ENCODE measurements at regions not wholly inside any gene's neighbourhood (a gene's known extent, or its start where the extent isn't known, plus 50 kb on each side); places are given as distances from the start of the nearest gene placed in this dataset.

DNA sequence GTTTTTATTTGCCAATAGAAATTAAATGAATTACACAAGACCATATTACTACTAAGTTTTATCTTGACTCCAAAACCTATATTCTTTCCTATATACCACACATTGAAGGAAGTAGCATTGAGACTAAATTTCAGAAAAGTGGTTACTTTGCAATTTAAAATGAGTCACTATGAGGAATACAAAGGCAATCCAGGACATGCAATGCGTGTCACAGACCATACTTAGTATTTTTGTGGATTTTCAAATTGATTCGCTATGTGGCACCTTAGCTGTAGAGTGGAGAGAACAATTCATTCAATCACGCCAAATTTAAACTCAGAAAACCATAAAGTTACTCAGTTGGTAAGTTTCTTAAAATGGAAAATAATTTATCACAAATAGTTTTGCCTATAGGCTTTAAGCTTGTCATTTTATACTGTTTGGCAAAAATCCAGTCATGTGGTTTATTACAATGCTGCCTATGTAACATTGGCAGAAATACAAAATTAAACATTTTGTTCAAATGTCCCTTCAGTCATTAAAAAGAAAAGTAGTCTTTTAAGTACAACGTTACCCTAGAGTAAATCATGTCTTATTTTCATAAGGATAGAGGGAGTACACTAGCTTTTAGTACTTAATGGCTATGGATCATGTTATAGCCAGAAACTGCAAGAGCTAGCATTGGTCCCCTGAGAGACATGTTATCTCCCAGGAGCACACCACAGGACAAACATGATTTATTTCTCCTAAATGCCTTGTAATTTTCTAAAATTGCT lies 222.8 kb upstream of the CDH7 start:
- DNase-seq (ENCODE audit: extremely low spot score, unreplicated experiment): no peak
- Mint-ChIP-seq H3K27ac (ENCODE audit: unreplicated experiment) (no peak overlapping the region), H3K36me3 (ENCODE audit: unreplicated experiment) (no peaks in the 10 kb centered on the region), H3K27me3 (ENCODE audit: unreplicated experiment) (no peaks in the 10 kb centered on the region), H3K4me1 (ENCODE audit: unreplicated experiment) (no peaks in the 10 kb centered on the region), H3K9me3 (ENCODE audit: unreplicated experiment) (peaks cover 21% of the 10 kb centered on the region), H3K4me3 (ENCODE audit: unreplicated experiment) (no peak overlapping the region)
- TF ChIP-seq, protein P1, sequence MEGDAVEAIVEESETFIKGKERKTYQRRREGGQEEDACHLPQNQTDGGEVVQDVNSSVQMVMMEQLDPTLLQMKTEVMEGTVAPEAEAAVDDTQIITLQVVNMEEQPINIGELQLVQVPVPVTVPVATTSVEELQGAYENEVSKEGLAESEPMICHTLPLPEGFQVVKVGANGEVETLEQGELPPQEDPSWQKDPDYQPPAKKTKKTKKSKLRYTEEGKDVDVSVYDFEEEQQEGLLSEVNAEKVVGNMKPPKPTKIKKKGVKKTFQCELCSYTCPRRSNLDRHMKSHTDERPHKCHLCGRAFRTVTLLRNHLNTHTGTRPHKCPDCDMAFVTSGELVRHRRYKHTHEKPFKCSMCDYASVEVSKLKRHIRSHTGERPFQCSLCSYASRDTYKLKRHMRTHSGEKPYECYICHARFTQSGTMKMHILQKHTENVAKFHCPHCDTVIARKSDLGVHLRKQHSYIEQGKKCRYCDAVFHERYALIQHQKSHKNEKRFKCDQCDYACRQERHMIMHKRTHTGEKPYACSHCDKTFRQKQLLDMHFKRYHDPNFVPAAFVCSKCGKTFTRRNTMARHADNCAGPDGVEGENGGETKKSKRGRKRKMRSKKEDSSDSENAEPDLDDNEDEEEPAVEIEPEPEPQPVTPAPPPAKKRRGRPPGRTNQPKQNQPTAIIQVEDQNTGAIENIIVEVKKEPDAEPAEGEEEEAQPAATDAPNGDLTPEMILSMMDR (IDR thresholded peaks at IDR 0.05): no peak

DNA sequence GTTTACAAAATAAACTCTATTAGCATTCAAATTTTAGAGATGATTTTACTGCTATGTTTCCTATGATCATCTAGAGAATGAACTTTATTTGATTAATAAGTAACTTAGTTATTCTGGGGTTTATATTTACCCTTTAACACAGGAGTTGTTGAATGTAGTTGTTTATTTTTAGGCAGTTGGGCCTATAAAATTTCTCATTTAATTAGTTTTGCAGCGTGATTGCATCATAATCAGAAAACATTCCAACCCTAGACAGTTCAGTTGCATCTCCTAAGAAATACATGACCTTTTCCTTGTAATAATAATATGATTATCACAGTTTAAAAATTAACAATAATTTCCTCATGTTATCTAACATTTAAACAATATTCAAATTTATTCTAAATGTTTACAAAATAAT lies 224.7 kb upstream of the CDH7 start:
- Mint-ChIP-seq H3K27me3 (ENCODE audit: unreplicated experiment) (no peaks in the 10 kb centered on the region), H3K27ac (ENCODE audit: unreplicated experiment) (no peak overlapping the region), H3K9me3 (ENCODE audit: unreplicated experiment) (peaks cover 26% of the 10 kb centered on the region), H3K36me3 (ENCODE audit: unreplicated experiment) (no peaks in the 10 kb centered on the region), H3K4me1 (ENCODE audit: unreplicated experiment) (no peaks in the 10 kb centered on the region), H3K4me3 (ENCODE audit: unreplicated experiment) (no peak overlapping the region)
- TF ChIP-seq, protein P1 (IDR thresholded peaks at IDR 0.05): no peak
- DNase-seq (ENCODE audit: extremely low spot score, unreplicated experiment): no peak

DNA sequence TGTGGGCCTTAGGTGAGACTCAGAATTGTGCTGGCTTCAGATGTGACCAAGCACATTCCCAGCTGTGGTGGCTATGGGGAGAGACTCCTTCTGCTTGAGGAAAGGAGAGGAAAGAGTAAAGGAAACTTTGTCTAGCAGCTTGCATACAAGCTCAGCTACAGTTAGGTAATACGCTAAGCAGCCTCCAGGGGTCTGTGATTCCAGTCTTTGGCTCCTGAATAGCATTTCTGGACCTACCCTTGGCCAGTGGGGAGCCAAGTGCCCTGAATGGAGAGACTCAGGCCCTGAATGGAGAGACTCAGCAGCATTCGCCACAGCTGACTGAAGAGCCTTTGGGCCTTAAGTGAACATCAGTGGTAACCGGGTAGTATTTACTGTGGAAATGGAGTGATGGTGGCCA lies 227.4 kb upstream of the CDH7 start:
- Mint-ChIP-seq H3K9me3 (ENCODE audit: unreplicated experiment) (peaks cover 26% of the 10 kb centered on the region), H3K27ac (ENCODE audit: unreplicated experiment) (no peak overlapping the region), H3K4me1 (ENCODE audit: unreplicated experiment) (no peaks in the 10 kb centered on the region), H3K36me3 (ENCODE audit: unreplicated experiment) (no peaks in the 10 kb centered on the region), H3K4me3 (ENCODE audit: unreplicated experiment) (no peak overlapping the region), H3K27me3 (ENCODE audit: unreplicated experiment) (no peaks in the 10 kb centered on the region)
- DNase-seq (ENCODE audit: extremely low spot score, unreplicated experiment): no peak
- TF ChIP-seq, protein P1 (IDR thresholded peaks at IDR 0.05): no peak

DNA sequence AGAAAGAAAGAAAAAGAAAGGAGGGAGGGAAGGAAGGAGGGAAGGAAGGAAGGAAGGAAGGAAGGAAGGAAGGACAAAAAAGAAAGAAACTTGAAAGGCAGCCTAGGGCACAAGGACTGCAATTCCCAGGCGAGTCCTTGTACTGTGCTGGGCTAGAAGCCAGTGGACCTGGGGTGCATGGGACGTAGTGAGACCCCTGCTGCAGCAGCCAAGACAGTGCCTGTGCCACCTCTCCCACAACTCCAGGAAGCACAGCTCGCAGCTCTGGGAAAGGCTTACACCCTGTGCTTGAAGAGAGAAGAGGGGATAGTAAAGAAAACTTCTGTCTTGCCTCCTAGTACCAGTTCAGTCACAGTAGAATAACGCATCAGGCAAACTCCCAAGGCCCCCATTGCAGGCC lies 227.9 kb upstream of the CDH7 start:
- peaks cover 26% of the 10 kb centered on the region for H3K9me3 Mint-ChIP-seq (ENCODE audit: unreplicated experiment)
- no peak overlapping the region for H3K4me3 Mint-ChIP-seq (ENCODE audit: unreplicated experiment)
- no peaks in the 10 kb centered on the region for H3K36me3 Mint-ChIP-seq (ENCODE audit: unreplicated experiment)
- no peaks in the 10 kb centered on the region for H3K27me3 Mint-ChIP-seq (ENCODE audit: unreplicated experiment)
- no peaks in the 10 kb centered on the region for H3K4me1 Mint-ChIP-seq (ENCODE audit: unreplicated experiment)
- TF ChIP-seq, protein P1 (IDR thresholded peaks at IDR 0.05): no peak
- H3K27ac Mint-ChIP-seq (ENCODE audit: unreplicated experiment): no peak overlapping the region
- DNase-seq (ENCODE audit: extremely low spot score, unreplicated experiment): no peak

DNA sequence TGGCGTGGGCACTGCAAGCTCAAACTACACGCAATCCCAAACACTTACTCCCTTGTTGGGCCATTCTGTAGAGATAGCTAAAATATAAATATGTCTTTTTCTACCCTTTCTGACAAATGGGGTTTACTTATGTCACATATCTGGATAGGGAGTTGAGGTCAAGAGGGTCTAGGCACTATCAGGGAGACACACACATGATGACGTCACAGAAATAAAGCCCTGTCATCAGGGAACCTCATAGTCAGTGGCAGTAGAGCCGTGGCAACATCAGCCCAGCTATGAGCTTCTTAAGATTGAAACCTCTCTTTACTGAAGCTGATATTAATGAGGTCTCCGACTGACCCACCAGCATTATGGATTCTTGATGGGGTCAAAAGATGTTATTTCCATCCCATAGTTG lies 234.6 kb upstream of the CDH7 start:
- no peak overlapping the region for H3K27ac Mint-ChIP-seq (ENCODE audit: unreplicated experiment)
- no peaks in the 10 kb centered on the region for H3K4me1 Mint-ChIP-seq (ENCODE audit: unreplicated experiment)
- no peak for DNase-seq (ENCODE audit: extremely low spot score, unreplicated experiment)
- H3K4me3 Mint-ChIP-seq (ENCODE audit: unreplicated experiment): no peak overlapping the region
- TF ChIP-seq, protein P1 (IDR thresholded peaks at IDR 0.05): no peak
- no peaks in the 10 kb centered on the region for H3K36me3 Mint-ChIP-seq (ENCODE audit: unreplicated experiment)
- no peaks in the 10 kb centered on the region for H3K27me3 Mint-ChIP-seq (ENCODE audit: unreplicated experiment)
- peaks cover 1% of the 10 kb centered on the region for H3K9me3 Mint-ChIP-seq (ENCODE audit: unreplicated experiment)

All from osteocyte (in vitro differentiated cells).